OCI-LY1 (cell line): ENCODE measurements at regions not wholly inside any gene's neighbourhood (a gene's known extent, or its start where the extent isn't known, plus 50 kb on each side); places are given as distances from the start of the nearest gene placed in this dataset.

Experiments used
- H2AFZ ChIP-seq: fragments of 200-600 bp; sonication (generic), shearing (Covaris generic); 2 replicates; pipeline ENCODE4 v1.6.0; 2014; ENCODE audit warnings: antibody characterized with exemption, mild to moderate bottlenecking, low read length
- H3F3A ChIP-seq: fragments of 200-600 bp; sonication (generic), shearing (Covaris generic); 2 replicates; pipeline ENCODE4 v1.6.0; 2014; ENCODE audit warnings: mild to moderate bottlenecking, antibody characterized with exemption, low read length, moderate library complexity; ENCODE audit not compliant: insufficient read depth
- H3K27ac ChIP-seq: fragments of 200-600 bp; sonication (generic); 2 replicates; pipeline ENCODE4 v1.5.1; 2014; ENCODE audit warnings: low read length, mixed run types, mild to moderate bottlenecking, low read depth; ENCODE audit not compliant: poor library complexity, severe bottlenecking
- H3K27me3 ChIP-seq: fragments of 200-600 bp; sonication (generic); 2 replicates; pipeline ENCODE4 v1.6.0; 2014; ENCODE audit warnings: antibody characterized with exemption, mild to moderate bottlenecking, low read length, moderate library complexity; ENCODE audit not compliant: insufficient read depth
- H3K36me3 ChIP-seq: fragments of 200-600 bp; sonication (generic); 2 replicates; pipeline ENCODE4 v1.6.1; 2014; ENCODE audit warnings: mild to moderate bottlenecking, antibody characterized with exemption, low read length, moderate library complexity, mixed read lengths; ENCODE audit not compliant: insufficient read depth
- H3K4me1 ChIP-seq: fragments of 200-600 bp; sonication (generic); 2 replicates; pipeline ENCODE4 v1.5.1; 2014; ENCODE audit warnings: mild to moderate bottlenecking, low read length, moderate library complexity; ENCODE audit not compliant: insufficient read depth, severe bottlenecking
- H3K4me2 ChIP-seq: fragments of 200-600 bp; sonication (generic), shearing (Covaris generic); 2 replicates; pipeline ENCODE4 v1.6.1; 2014; ENCODE audit warnings: low read length
- H3K4me3 ChIP-seq: fragments of 200-600 bp; sonication (generic); 2 replicates; pipeline ENCODE4 v1.5.1; 2014; ENCODE audit warnings: low read length, low read depth, mild to moderate bottlenecking, mixed read lengths; ENCODE audit not compliant: poor library complexity, severe bottlenecking
- H3K79me2 ChIP-seq: fragments of 200-600 bp; shearing (Covaris generic); 2 replicates; pipeline ENCODE4 v1.6.1; 2016; ENCODE audit warnings: mixed run types, low read length, mixed read lengths; ENCODE audit not compliant: insufficient read depth
- H3K9ac ChIP-seq: fragments of 200-600 bp; sonication (generic), shearing (Covaris generic); 2 replicates; pipeline ENCODE4 v1.6.1; 2014; ENCODE audit warnings: mild to moderate bottlenecking, low read length, mixed read lengths
- H3K9me2 ChIP-seq: fragments of 200-600 bp; sonication (generic), shearing (Covaris generic); 2 replicates; pipeline ENCODE4 v1.6.1; 2014; ENCODE audit warnings: low read depth, mild to moderate bottlenecking, low read length, mixed read lengths
- H3K9me3 ChIP-seq: fragments of 200-600 bp; shearing (Covaris generic); 2 replicates; pipeline ENCODE4 v1.6.1; 2014; ENCODE audit warnings: low read length, mixed read lengths
- H4K20me1 ChIP-seq: fragments of 200-600 bp; sonication (generic), shearing (Covaris generic); 2 replicates; pipeline ENCODE4 v1.6.0; 2016; ENCODE audit warnings: mild to moderate bottlenecking, low read length; ENCODE audit not compliant: insufficient read depth
- CTCF ChIP-seq: fragments of 200-600 bp; sonication (generic), shearing (Covaris generic); IDR thresholded peaks from 2 replicates; pipeline ENCODE4 v1.5.1; 2017; ENCODE audit warnings: mild to moderate bottlenecking, antibody characterized with exemption, low read length, moderate library complexity, mixed read lengths
- EZH2 ChIP-seq: fragments of 200-600 bp; sonication (generic), shearing (Covaris generic); IDR thresholded peaks from 2 replicates; pipeline ENCODE4 v1.8.0; 2017; ENCODE audit warnings: borderline replicate concordance, mixed run types, mild to moderate bottlenecking, antibody characterized with exemption, low read length, moderate library complexity, mixed read lengths

DNA sequence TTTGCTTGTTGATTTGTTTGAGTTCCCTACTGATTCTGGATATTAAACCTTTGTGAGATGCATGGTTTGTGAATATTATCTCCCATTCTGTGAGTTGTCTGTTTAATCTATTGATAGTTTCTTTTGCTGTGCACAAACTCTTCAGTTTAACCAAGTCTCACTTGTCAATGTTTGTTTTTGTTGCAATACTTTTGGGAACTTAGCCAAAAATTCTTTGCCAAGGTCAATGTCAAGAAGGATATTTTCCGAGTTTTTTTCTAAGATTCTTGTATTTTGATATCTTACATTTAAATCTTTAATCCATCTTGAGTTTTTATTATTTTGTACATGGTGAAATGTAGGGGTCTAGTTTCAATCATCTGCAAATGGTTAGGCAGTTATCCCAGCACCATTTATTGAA lies 1230.7 kb upstream of the NCAM2 start:
- Histone ChIP-seq H4K20me1 (no peaks in the 10 kb centered on the region), H3F3A (no peaks in the 10 kb centered on the region), H2AFZ (no peak overlapping the region), H3K4me3 (no peak overlapping the region), H3K36me3 (no peaks in the 10 kb centered on the region), H3K9me2 (no peaks in the 10 kb centered on the region), H3K4me1 (no peaks in the 10 kb centered on the region), H3K9me3 (no peaks in the 10 kb centered on the region), H3K79me2 (no peaks in the 10 kb centered on the region), H3K27me3 (no peaks in the 10 kb centered on the region), H3K4me2 (no peak overlapping the region), H3K27ac (no peak overlapping the region), H3K9ac (no peak overlapping the region)
- TF ChIP-seq CTCF (no peak), EZH2 (no peak)

- Histone ChIP-seq H3K27me3 (no peaks in the 10 kb centered on the region), H4K20me1 (no peaks in the 10 kb centered on the region), H2AFZ (no peak overlapping the region), H3K4me3 (no peak overlapping the region), H3K79me2 (no peaks in the 10 kb centered on the region), H3K9me2 (no peaks in the 10 kb centered on the region), H3K4me2 (no peak overlapping the region), H3K9ac (no peak overlapping the region), H3K36me3 (no peaks in the 10 kb centered on the region), H3K9me3 (no peaks in the 10 kb centered on the region), H3K27ac (no peak overlapping the region), H3F3A (no peaks in the 10 kb centered on the region), H3K4me1 (no peaks in the 10 kb centered on the region)
- TF ChIP-seq EZH2 (no peak), CTCF (no peak)
Observed at GRCh38 chr21:19771881-19772280, 1226.3 kb upstream of the NCAM2 start.

- Histone ChIP-seq H2AFZ (no peak overlapping the region), H3K4me1 (no peaks in the 10 kb centered on the region), H3K9ac (no peak overlapping the region), H3K4me2 (no peak overlapping the region), H3K4me3 (no peak overlapping the region), H3K36me3 (no peaks in the 10 kb centered on the region), H3F3A (no peaks in the 10 kb centered on the region), H3K79me2 (no peaks in the 10 kb centered on the region), H3K9me3 (no peaks in the 10 kb centered on the region), H4K20me1 (no peaks in the 10 kb centered on the region), H3K9me2 (no peaks in the 10 kb centered on the region), H3K27ac (no peak overlapping the region), H3K27me3 (no peaks in the 10 kb centered on the region)
- TF ChIP-seq EZH2 (no peak), CTCF (no peak)
Observed at GRCh38 chr21:19776076-19776475, 1222.1 kb upstream of the NCAM2 start.
